Neural cell (in vitro differentiated cells): ENCODE measurements at regions not wholly inside any gene's neighbourhood (a gene's known extent, or its start where the extent isn't known, plus 50 kb on each side); places are given as distances from the start of the nearest gene placed in this dataset.

Experiments
- H2AFZ ChIP-seq: fragments of 200-600, 300-800 bp; sonication (generic), shearing (Covaris generic); 2 replicates; pipeline ENCODE4 v1.6.0; 2014; ENCODE audit warnings: low read depth, mild to moderate bottlenecking, antibody characterized with exemption, low read length, moderate library complexity
- H3F3A ChIP-seq: fragments of 200-600 bp; shearing (Covaris generic); 2 replicates; pipeline ENCODE4 v1.6.1; 2016; ENCODE audit warnings: mild to moderate bottlenecking, moderate library complexity, mixed read lengths, antibody characterized with exemption, low read length; ENCODE audit not compliant: insufficient read depth, poor library complexity, severe bottlenecking
- H3K27ac ChIP-seq: fragments of 200-600, 300-800 bp; sonication (generic), shearing (Covaris generic); 2 replicates; pipeline ENCODE4 v1.5.1; 2014; ENCODE audit warnings: mild to moderate bottlenecking, low read length, moderate library complexity
- H3K27me3 ChIP-seq: fragments of 300-800, 200-600 bp; sonication (generic), shearing (Covaris generic); 2 replicates; pipeline ENCODE4 v1.6.0; 2014; ENCODE audit warnings: mild to moderate bottlenecking, low read depth, low read length, moderate library complexity; ENCODE audit not compliant: insufficient read depth
- H3K36me3 ChIP-seq: fragments of 300-800, 200-600 bp; sonication (generic), shearing (Covaris generic); 2 replicates; pipeline ENCODE4 v1.5.1; 2014; ENCODE audit warnings: mild to moderate bottlenecking, antibody characterized with exemption, low read length, moderate library complexity; ENCODE audit not compliant: insufficient read depth
- H3K4me2 ChIP-seq: fragments of 300-800, 200-600 bp; sonication (generic), shearing (Covaris generic); 2 replicates; pipeline ENCODE4 v1.6.0; 2014; ENCODE audit warnings: mild to moderate bottlenecking, low read length
- H3K4me3 ChIP-seq: fragments of 300-800, 200-600 bp; sonication (generic), shearing (Covaris generic); 2 replicates; pipeline ENCODE4 v1.5.1; 2014; ENCODE audit warnings: mild to moderate bottlenecking, low read length, moderate library complexity
- H3K79me2 ChIP-seq: fragments of 200-600 bp; shearing (Covaris generic); replicated peaks from 2 replicates; pipeline ENCODE4 v1.6.0; 2014; ENCODE audit warnings: mild to moderate bottlenecking, low read length, moderate library complexity; ENCODE audit not compliant: insufficient read depth
- H3K9ac ChIP-seq: fragments of 300-800, 200-600 bp; sonication (generic), shearing (Covaris generic); 2 replicates; pipeline ENCODE4 v1.6.1; 2016; ENCODE audit warnings: mild to moderate bottlenecking, low read length, mixed read lengths
- H3K9me2 ChIP-seq: fragments of 200-600 bp; shearing (Covaris generic); 2 replicates; pipeline ENCODE4 v1.6.1; 2016; ENCODE audit warnings: mild to moderate bottlenecking, low read length, mixed read lengths; ENCODE audit not compliant: insufficient read depth
- H3K9me3 ChIP-seq: fragments of 200-600, 300-800 bp; sonication (generic), shearing (Covaris generic); 2 replicates; pipeline ENCODE4 v1.6.1; 2016; ENCODE audit warnings: mild to moderate bottlenecking, mixed run types, low read length, moderate library complexity, mixed read lengths
- H4K20me1 ChIP-seq: fragments of 200-600 bp; shearing (Covaris generic); 2 replicates; pipeline ENCODE4 v1.6.1; 2016; ENCODE audit warnings: mild to moderate bottlenecking, mixed run types; ENCODE audit not compliant: insufficient read depth
- CTCF ChIP-seq: fragments of 450-650 bp; IDR thresholded peaks from 2 replicates; pipeline ENCODE4 v1.5.1; 2014; ENCODE audit warnings: antibody characterized with exemption, mild to moderate bottlenecking, moderate library complexity; ENCODE audit not compliant: poor library complexity, severe bottlenecking
- EP300 ChIP-seq: fragments of 450-650 bp; conservative IDR thresholded peaks from 2 replicates; pipeline ENCODE4 v1.6.1; 2014; ENCODE audit warnings: antibody characterized with exemption, mild to moderate bottlenecking, moderate library complexity; ENCODE audit not compliant: poor library complexity, severe bottlenecking
- EZH2 ChIP-seq: fragments of 200-600, 300-800 bp; shearing (Covaris generic), sonication (generic); IDR thresholded peaks from 2 replicates; pipeline ENCODE4 v1.6.1; 2014; ENCODE audit warnings: antibody characterized with exemption, low read length, borderline replicate concordance, mild to moderate bottlenecking; ENCODE audit not compliant: insufficient read depth, poor library complexity, severe bottlenecking
- MXI1 ChIP-seq: fragments of 450-650 bp; conservative IDR thresholded peaks from 2 replicates; pipeline ENCODE4 v1.6.1; 2014; ENCODE audit warnings: antibody characterized with exemption, mild to moderate bottlenecking; ENCODE audit not compliant: poor library complexity, severe bottlenecking
- POLR2AphosphoS5 ChIP-seq: IDR thresholded peaks from 2 replicates; pipeline ENCODE4 v1.6.1; 2012
- RAD21 ChIP-seq: fragments of 450-650 bp; conservative IDR thresholded peaks from 2 replicates; pipeline ENCODE4 v1.6.1; 2014; ENCODE audit warnings: antibody characterized with exemption, mild to moderate bottlenecking, moderate library complexity
- REST ChIP-seq: IDR thresholded peaks from 2 replicates; pipeline ENCODE4 v1.6.1; 2012; ENCODE audit warnings: borderline replicate concordance
- SMC3 ChIP-seq: fragments of 450-650 bp; conservative IDR thresholded peaks from 2 replicates; pipeline ENCODE4 v1.6.1; 2014; ENCODE audit warnings: antibody characterized with exemption, mild to moderate bottlenecking, moderate library complexity; ENCODE audit not compliant: poor library complexity
- TAF1 ChIP-seq: IDR thresholded peaks from 2 replicates; pipeline ENCODE4 v1.6.1; 2012; ENCODE audit warnings: low read depth

GRCh38 chr12:100698518-100698917 lies 96.1 kb upstream of the ANO4 start (continued):
- no peak for TF ChIP-seq REST

- no peaks in the 10 kb centered on the region for H3K9me2 ChIP-seq
- no peaks in the 10 kb centered on the region for H3K27me3 ChIP-seq
- no peaks in the 10 kb centered on the region for H3K36me3 ChIP-seq
- no peak overlapping the region for H3K4me2 ChIP-seq
- no peak overlapping the region for H3K27ac ChIP-seq
- no peaks in the 10 kb centered on the region for H3K79me2 ChIP-seq
- H3K4me3 ChIP-seq: no peak overlapping the region
- H3K9me3 ChIP-seq: no peaks in the 10 kb centered on the region
- H3F3A ChIP-seq: no peaks in the 10 kb centered on the region
- no peak overlapping the region for H3K9ac ChIP-seq
- H2AFZ ChIP-seq: no peak overlapping the region
- TF ChIP-seq MXI1 (no peak), REST (no peak), SMC3 (no peak), EP300 (no peak), EZH2 (no peak), TAF1 (no peak), RAD21 (no peak), POLR2AphosphoS5 (no peak), CTCF (no peak)
- no peaks in the 10 kb centered on the region for H4K20me1 ChIP-seq
Observed at GRCh38 chr12:100699209-100699608, 95.4 kb upstream of the ANO4 start.
